ENCODE measurements at regions not wholly inside any gene's neighbourhood (a gene's known extent, or its start where the extent isn't known, plus 50 kb on each side); places are given as distances from the start of the nearest gene placed in this dataset.

- DNase-seq, result no peak
These were observed 726.0 kb upstream of the ARGLU1 start for GRCh38 chr13:107293924-107294323.

GRCh38 chr13:107291875-107292274 lies 723.9 kb upstream of the ARGLU1 start:
- no peak for DNase-seq

- no peak for DNase-seq
These were observed 721.6 kb upstream of the ARGLU1 start for GRCh38 chr13:107289540-107289939.

GRCh38 chr13:107284173-107284572 lies 716.2 kb upstream of the ARGLU1 start:
- no peak for DNase-seq

- no peak for DNase-seq
These were observed 710.0 kb upstream of the ARGLU1 start for GRCh38 chr13:107277911-107278310.

- DNase-seq, result no peak
These were observed 709.0 kb upstream of the ARGLU1 start for GRCh38 chr13:107276936-107277335.

- DNase-seq, result no peak
These were observed 708.1 kb upstream of the ARGLU1 start for GRCh38 chr13:107275945-107276614.

- no peak for DNase-seq
These were observed 707.4 kb upstream of the ARGLU1 start for GRCh38 chr13:107275312-107275711.

GRCh38 chr13:107271227-107271626 lies 703.3 kb upstream of the ARGLU1 start:
- DNase-seq, result no peak

- no peak for DNase-seq
These were observed 698.7 kb upstream of the ARGLU1 start for GRCh38 chr13:107266657-107267056.

- DNase-seq, result no peak
These were observed 690.8 kb upstream of the ARGLU1 start for GRCh38 chr13:107258599-107259187.

- no peak for DNase-seq
These were observed 686.5 kb upstream of the ARGLU1 start for GRCh38 chr13:107254392-107254791.

- DNase-seq, result no peak
These were observed 684.5 kb upstream of the ARGLU1 start for GRCh38 chr13:107252428-107252827.

GRCh38 chr13:107252021-107252420 lies 684.1 kb upstream of the ARGLU1 start:
- no peak for DNase-seq

- no peak for DNase-seq
These were observed 683.4 kb upstream of the ARGLU1 start for GRCh38 chr13:107251341-107251740.

- no peak for DNase-seq
These were observed 682.7 kb upstream of the ARGLU1 start for GRCh38 chr13:107250628-107251027.

- no peak for DNase-seq
These were observed 676.3 kb upstream of the ARGLU1 start for GRCh38 chr13:107244241-107244640.

- DNase-seq, result no peak
These were observed 674.2 kb upstream of the ARGLU1 start for GRCh38 chr13:107242138-107242537.

- DNase-seq, result no peak
These were observed 673.4 kb upstream of the ARGLU1 start for GRCh38 chr13:107241381-107241780.

GRCh38 chr13:107239213-107239612 lies 671.3 kb upstream of the ARGLU1 start:
- DNase-seq, result no peak

- DNase-seq, result no peak
These were observed 670.5 kb upstream of the ARGLU1 start for GRCh38 chr13:107238262-107238981.

- DNase-seq, result no peak
These were observed 666.6 kb upstream of the ARGLU1 start for GRCh38 chr13:107234319-107235073.

- DNase-seq, result no peak
These were observed 665.6 kb upstream of the ARGLU1 start for GRCh38 chr13:107233541-107233940.

GRCh38 chr13:107231944-107232343 lies 664.0 kb upstream of the ARGLU1 start:
- no peak for DNase-seq

Measured in activated naive CD4-positive, alpha-beta T cell (primary cell).